H1 (cell line): ENCODE measurements at regions not wholly inside any gene's neighbourhood (a gene's known extent, or its start where the extent isn't known, plus 50 kb on each side); places are given as distances from the start of the nearest gene placed in this dataset.

Experiments
- CTCF ChIA-PET: fragments of 300-600 bp; sonication (Branson Sonifier 250); formaldehyde crosslinking; loops from one replicate; lab custom pipeline; 2021; ENCODE audit not compliant: partially characterized antibody; lab: Charles Lee
- POLR2A ChIA-PET: fragments of 300-600 bp; sonication (Branson Sonifier 250); formaldehyde crosslinking; loops from one replicate; lab custom pipeline; 2021; ENCODE audit warnings: inconsistent platforms; ENCODE audit not compliant: partially characterized antibody; lab: Charles Lee
- DNase-seq, 2 experiments: peaks; one replicate each; pipeline versions ENCODE4 v3.0.0 to v3.0.0-alpha.2; 2010 to 2022; ENCODE audit warnings: low spot score in 2 of 2, low read depth in 1 of 2, mixed read lengths in 1 of 2
- FAIRE-seq: peaks from 2 replicates; lab custom pipeline; 2011; peaks lifted over from hg19 to GRCh38; lab: Jason Lieb, UNC
- H2AFZ ChIP-seq: 2 replicates; pipeline ENCODE4 v1.8.1; 2012; ENCODE audit warnings: low read length, inconsistent platforms
- H2AK5ac ChIP-seq: 2 replicates; pipeline ENCODE4 v1.6.1; 2013; ENCODE audit warnings: low read depth, low read length
- H2BK120ac ChIP-seq: replicated peaks from 2 replicates; pipeline ENCODE3; 2013; ENCODE audit warnings: low read depth, low read length, inconsistent platforms
- H2BK12ac ChIP-seq: 2 replicates; pipeline ENCODE4 v1.6.1; 2013; ENCODE audit warnings: low read depth, low read length
- H2BK15ac ChIP-seq: 2 replicates; pipeline ENCODE4 v1.6.1; 2013; ENCODE audit warnings: low read length
- H2BK20ac ChIP-seq: 2 replicates; pipeline ENCODE4 v1.6.1; 2013; ENCODE audit warnings: low read length
- H2BK5ac ChIP-seq: 2 replicates; pipeline ENCODE4 v1.6.1; 2013; ENCODE audit warnings: low read depth, low read length
- H3K14ac ChIP-seq: 2 replicates; pipeline ENCODE4 v1.6.1; 2013; ENCODE audit warnings: inconsistent platforms; ENCODE audit not compliant: insufficient read length
- H3K18ac ChIP-seq: 2 replicates; pipeline ENCODE4 v1.6.1; 2013; ENCODE audit warnings: low read length; ENCODE audit errors: extremely low read depth
- H3K23ac ChIP-seq: 2 replicates; pipeline ENCODE4 v1.6.1; 2013; ENCODE audit warnings: inconsistent platforms; ENCODE audit not compliant: insufficient read length
- H3K23me2 ChIP-seq: 2 replicates; pipeline ENCODE4 v1.6.1; 2013; ENCODE audit warnings: low read depth, low read length
- H3K27ac ChIP-seq: 2 replicates; pipeline ENCODE4 v1.6.1; 2011; ENCODE audit warnings: low read depth, low read length, inconsistent platforms
- H3K27me3 ChIP-seq, 4 experiments: replicated peaks in 1 of 4; 1 replicate in 1 of 4; 2 replicates in 3 of 4; pipeline versions ENCODE4 v1.6.1 to v1.8.1; 2011 to 2013; ENCODE audit warnings: low read length in 3 of 4, mild to moderate bottlenecking in 3 of 4, inconsistent platforms in 2 of 4, mixed read lengths in 2 of 4, moderate library complexity in 1 of 4; ENCODE audit not compliant: control insufficient read depth in 3 of 4, insufficient read depth in 3 of 4; ENCODE audit errors: extremely low read depth in 1 of 4
- H3K36me3 ChIP-seq, 4 experiments: 2 replicates each; pipeline versions ENCODE4 v1.6.1 to v1.8.1; 2011 to 2013; ENCODE audit warnings: mild to moderate bottlenecking in 4 of 4, low read length in 3 of 4, moderate library complexity in 2 of 4, control low read depth in 1 of 4, inconsistent platforms in 1 of 4; ENCODE audit not compliant: insufficient read depth in 4 of 4, control insufficient read depth in 2 of 4
- H3K4ac ChIP-seq: replicated peaks from 2 replicates; pipeline ENCODE3; 2013; ENCODE audit warnings: low read length, low read depth, mixed read lengths, inconsistent platforms; ENCODE audit not compliant: insufficient read length
- H3K4me1 ChIP-seq, 4 experiments: replicated peaks in 1 of 4; 1 replicate in 1 of 4; 2 replicates in 3 of 4; pipeline versions ENCODE4 v1.6.1 to v1.8.1; 2011 to 2013; ENCODE audit warnings: low read length in 3 of 4, inconsistent platforms in 2 of 4, mixed read lengths in 1 of 4; ENCODE audit not compliant: insufficient read depth in 4 of 4, control insufficient read depth in 3 of 4
- H3K4me2 ChIP-seq, 2 experiments: 2 replicates each; pipeline versions ENCODE4 v1.6.1 to v1.8.1; 2011 to 2013; ENCODE audit warnings: low read depth in 2 of 2, low read length in 2 of 2, control low read depth in 1 of 2, inconsistent platforms in 1 of 2, mild to moderate bottlenecking in 1 of 2; ENCODE audit not compliant: insufficient read depth in 1 of 2
- H3K4me3 ChIP-seq, 4 experiments: fragments of 200-600, 300-600 bp in 1 of 4; sonication (generic), shearing (Covaris generic), sonication (Bioruptor Twin) in 1 of 4; 2 replicates each; pipeline versions ENCODE4 v1.5.1 to v1.8.1; 2011 to 2016; ENCODE audit warnings: low read length in 4 of 4, low read depth in 3 of 4, control low read depth in 2 of 4, inconsistent platforms in 2 of 4, mild to moderate bottlenecking in 2 of 4, mixed read lengths in 1 of 4, moderate library complexity in 1 of 4; ENCODE audit not compliant: insufficient read depth in 2 of 4; ENCODE audit errors: extremely low read depth in 1 of 4
- H3K56ac ChIP-seq: replicated peaks from 2 replicates; pipeline ENCODE3; 2013; ENCODE audit warnings: low read depth, mild to moderate bottlenecking, mixed read lengths, low read length, inconsistent platforms; ENCODE audit not compliant: insufficient read length
- H3K79me1 ChIP-seq: 2 replicates; pipeline ENCODE4 v1.6.1; 2013; ENCODE audit warnings: low read depth, low read length, control low read depth
- H3K79me2 ChIP-seq, 2 experiments: 2 replicates each; pipeline versions ENCODE4 v1.6.1 to v1.8.1; 2012 to 2013; ENCODE audit warnings: low read length in 2 of 2, mild to moderate bottlenecking in 2 of 2, inconsistent platforms in 1 of 2; ENCODE audit not compliant: insufficient read depth in 2 of 2, control insufficient read depth in 1 of 2
- H3K9ac ChIP-seq, 4 experiments: replicated peaks in 1 of 4; 1 replicate in 1 of 4; 2 replicates in 3 of 4; pipeline versions ENCODE4 v1.6.1 to v1.8.1; 2011 to 2013; ENCODE audit warnings: low read depth in 3 of 4, low read length in 3 of 4, control low read depth in 2 of 4, mild to moderate bottlenecking in 2 of 4, moderate library complexity in 2 of 4, inconsistent platforms in 1 of 4; ENCODE audit errors: extremely low read depth in 1 of 4
- H3K9me3 ChIP-seq, 2 experiments: 2 replicates each; pipeline versions ENCODE4 v1.6.1 to v1.8.1; 2012 to 2013; ENCODE audit warnings: mild to moderate bottlenecking in 2 of 2, moderate library complexity in 2 of 2, control low read depth in 1 of 2, inconsistent platforms in 1 of 2, low read depth in 1 of 2, low read length in 1 of 2, mixed read lengths in 1 of 2; ENCODE audit not compliant: insufficient read depth in 2 of 2
- H4K20me1 ChIP-seq, 2 experiments: replicated peaks in 1 of 2; 2 replicates each; pipeline versions ENCODE3 to v1.8.1; 2011 to 2013; ENCODE audit warnings: inconsistent platforms in 2 of 2, low read length in 2 of 2, mild to moderate bottlenecking in 1 of 2; ENCODE audit not compliant: insufficient read depth in 2 of 2, control insufficient read depth in 1 of 2
- H4K5ac ChIP-seq: 2 replicates; pipeline ENCODE4 v1.6.1; 2013; ENCODE audit warnings: low read length, low read depth, mixed read lengths, inconsistent platforms; ENCODE audit not compliant: insufficient read length
- H4K8ac ChIP-seq: 2 replicates; pipeline ENCODE4 v1.8.0; 2013; ENCODE audit warnings: mild to moderate bottlenecking, moderate library complexity, low read length, inconsistent platforms; ENCODE audit not compliant: insufficient read depth; ENCODE audit errors: extremely low read depth
- H4K91ac ChIP-seq: replicated peaks from 2 replicates; pipeline ENCODE3; 2013; ENCODE audit warnings: low read length, mixed read lengths, inconsistent platforms; ENCODE audit not compliant: insufficient read length
- ASH2L ChIP-seq: fragments of 200-600, 300-600 bp; sonication (generic); IDR thresholded peaks from one replicate; pipeline ENCODE4 v1.7.1; 2017; ENCODE audit warnings: low read length
- CHD1 ChIP-seq: IDR thresholded peaks from 2 replicates; pipeline ENCODE4 v1.6.1; 2012; ENCODE audit warnings: low read depth, low read length, improper control_type of control experiment
- EGR1 ChIP-seq: IDR thresholded peaks from 2 replicates; pipeline ENCODE4 v1.6.1; 2011; ENCODE audit warnings: low read depth, low read length, borderline replicate concordance
- EZH2 ChIP-seq: fragments of 200-600 bp; sonication (generic); IDR thresholded peaks from 2 replicates; pipeline ENCODE4 v1.7.1; 2012; ENCODE audit warnings: low read depth, mild to moderate bottlenecking, moderate library complexity, low read length, inconsistent platforms; ENCODE audit not compliant: severe bottlenecking
- GTF2F1 ChIP-seq: IDR thresholded peaks from 2 replicates; pipeline ENCODE4 v1.6.1; 2012; ENCODE audit warnings: low read depth, low read length, improper control_type of control experiment, borderline replicate concordance
- JUN ChIP-seq: IDR thresholded peaks from 2 replicates; pipeline ENCODE4 v1.6.1; 2011; ENCODE audit warnings: low read depth, mild to moderate bottlenecking, improper control_type of control experiment, low read length
- MAX ChIP-seq: IDR thresholded peaks from 2 replicates; pipeline ENCODE4 v1.6.1; 2012; ENCODE audit warnings: inconsistent platforms
- SAP30 ChIP-seq: fragments of 300-600 bp; sonication (generic); IDR thresholded peaks from 2 replicates; pipeline ENCODE4 v1.7.1; 2012; ENCODE audit warnings: low read length, moderate library complexity, mild to moderate bottlenecking, inconsistent platforms; ENCODE audit not compliant: insufficient read depth, insufficient replicate concordance
- SP2 ChIP-seq: IDR thresholded peaks from 2 replicates; pipeline ENCODE4 v1.6.1; 2012; ENCODE audit warnings: mild to moderate bottlenecking, low read length, inconsistent platforms
- SRF ChIP-seq: IDR thresholded peaks from 2 replicates; pipeline ENCODE4 v1.6.1; 2011; ENCODE audit warnings: mild to moderate bottlenecking, low read depth, low read length, moderate library complexity
- SUZ12 ChIP-seq: fragments of 200-600 bp; sonication (generic); IDR thresholded peaks from 2 replicates; pipeline ENCODE4 v1.6.1; 2012; ENCODE audit warnings: mild to moderate bottlenecking, inconsistent platforms, low read length, moderate library complexity, mixed read lengths
- TCF12 ChIP-seq: IDR thresholded peaks from 2 replicates; pipeline ENCODE4 v1.6.1; 2011; ENCODE audit warnings: low read depth, mild to moderate bottlenecking, low read length
- WGBS, 2 experiments: shearing (Covaris generic) in 1 of 2; methylation state at CpG; one replicate each; pipeline versions ENCODE4 v1.1.6 to v1.1.7; 2013 to 2015; ENCODE audit warnings: low lambda C conversion rate in 2 of 2, mixed read lengths in 2 of 2, inconsistent platforms in 1 of 2, low coverage in 1 of 2, missing lambda C conversion rate in 1 of 2; ENCODE audit not compliant: insufficient replicate concordance in 2 of 2, insufficient coverage in 1 of 2, insufficient read length in 1 of 2; ENCODE audit errors: extremely low coverage in 1 of 2, missing lambda C conversion rate in 1 of 2; 5-methylcytosine and 5-hydroxymethylcytosine counted together

- Histone ChIP-seq H2BK20ac (no peak overlapping the region), H4K91ac (no peak overlapping the region), H3K4me1 (no peaks in the 10 kb centered on the region), H3K9ac (no peak overlapping the region), H2BK12ac (no peak overlapping the region), H2AFZ (no peak overlapping the region), H4K8ac (no peak overlapping the region), H3K4me3 (no peak overlapping the region), H3K23ac (no peak overlapping the region), H4K20me1 (no peaks in the 10 kb centered on the region), H2BK120ac (no peak overlapping the region), H2AK5ac (no peak overlapping the region), H3K23me2 (no peaks in the 10 kb centered on the region), H3K14ac (no peak overlapping the region), H2BK5ac (no peak overlapping the region), H3K27ac (no peak overlapping the region), H3K56ac (no peak overlapping the region), H4K5ac (no peak overlapping the region), H3K79me1 (no peaks in the 10 kb centered on the region), H3K79me2 (no peaks in the 10 kb centered on the region), H3K4ac (no peak overlapping the region), H3K36me3 (no peaks in the 10 kb centered on the region), H3K18ac (no peak overlapping the region), H2BK15ac (no peak overlapping the region), H3K9me3 (no peaks in the 10 kb centered on the region)
- FAIRE-seq (no peak), DNase-seq (no peak)
- ChIA-PET POLR2A (no interaction called here), CTCF (interaction anchor here (0.6 to 1.7 kb wide), 5 partner anchors 10 to 175 kb away, joined by 3 to 7 read pairs (median 3); no protein-coding TSS in a partner anchor)
- WGBS, 2 experiments, result 91% methylated on average over 5 of the region's 5 CpGs; no CpG with 5 or more reads in 1 of the 2 experiments
- no peak for TF ChIP-seq CHD1
- TF ChIP-seq TCF12, result no peak
- no peak for TF ChIP-seq SP2
- TF ChIP-seq SAP30, result no peak
- TF ChIP-seq SRF, result no peak
- TF ChIP-seq ASH2L, result no peak
- no peak for TF ChIP-seq GTF2F1
- no peak for TF ChIP-seq EZH2
- no peak for TF ChIP-seq SUZ12
- no peak for TF ChIP-seq JUN
- TF ChIP-seq EGR1, result no peak
- no peak for TF ChIP-seq MAX
- TF ChIP-seq, all 59 proteins: peak for 0
- no peaks in the 10 kb centered on the region for H3K27me3 ChIP-seq
- no peak overlapping the region for H3K4me2 ChIP-seq
Observed at GRCh38 chr4:20512985-20513384, 187.3 kb upstream of the PACRGL start.
